ENCODE measurements at regions not wholly inside any gene's neighbourhood (a gene's known extent, or its start where the extent isn't known, plus 50 kb on each side); places are given as distances from the start of the nearest gene placed in this dataset.

GRCh38 chr18:26696308-26696707 lies 148.0 kb upstream of the KCTD1 start:
- no peak for DNase-seq (ENCODE audit: low read depth)
- no peak for TF ChIP-seq CTCF (conservative IDR thresholded peaks at IDR 0.05; ENCODE audit: low read depth, low read length)
- no peak overlapping the region for H3K4me3 ChIP-seq (ENCODE audit: low read depth, low read length)

DNA sequence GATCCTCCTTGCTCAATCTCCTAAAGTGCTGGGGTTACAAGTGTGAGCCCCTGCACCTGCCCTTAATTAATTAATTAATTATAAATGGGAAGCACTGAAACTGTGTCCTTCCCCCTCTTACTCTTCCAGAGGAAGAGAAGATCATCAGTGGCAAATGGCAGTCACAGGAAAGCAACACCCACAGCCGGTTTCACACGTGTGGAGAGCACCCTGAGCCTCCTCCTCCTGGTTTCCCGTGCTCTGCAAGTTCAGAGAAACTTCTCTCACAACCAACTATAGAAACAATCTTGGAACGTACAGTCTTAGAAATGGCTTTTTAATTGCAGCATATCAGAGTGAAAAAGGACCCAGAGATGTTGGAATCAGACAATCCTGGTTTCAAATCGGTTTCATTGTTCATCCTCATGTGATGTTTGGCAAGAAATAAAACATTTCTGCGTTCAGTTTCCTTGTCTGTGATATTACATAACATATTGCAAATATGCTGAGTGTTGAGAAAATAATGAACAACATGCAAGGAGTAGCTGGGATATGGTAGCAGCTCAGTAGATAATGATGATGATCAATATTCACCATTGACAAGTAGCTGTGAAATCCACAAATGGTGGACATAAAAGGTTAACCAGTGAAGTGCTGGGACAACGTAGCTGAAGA lies 141.0 kb upstream of the KCTD1 start:
- TF ChIP-seq CTCF (conservative IDR thresholded peaks at IDR 0.05; ENCODE audit: low read depth, low read length) = no peak
- H3K4me3 ChIP-seq (ENCODE audit: low read depth, low read length) = no peak overlapping the region
- DNase-seq (ENCODE audit: low read depth) = no peak

DNA sequence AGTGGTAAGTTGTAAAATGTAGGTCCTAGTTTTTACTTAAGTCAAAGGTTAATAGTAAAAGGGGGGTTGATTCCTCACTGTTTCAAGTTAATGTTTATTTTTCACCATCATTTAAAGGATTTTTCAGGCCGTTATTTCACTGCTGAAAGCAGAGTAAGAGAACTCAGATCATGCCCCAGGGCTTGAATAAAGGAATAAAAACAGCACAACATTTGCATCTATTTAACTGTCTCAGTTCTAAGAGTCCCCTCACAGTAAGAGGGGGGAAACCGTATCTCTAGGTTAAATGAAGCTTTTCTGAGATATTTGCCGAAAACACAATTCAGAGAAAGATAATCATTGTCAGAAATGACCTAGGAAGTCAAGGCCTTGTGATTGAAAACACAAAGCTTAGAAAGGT lies 138.2 kb upstream of the KCTD1 start:
- DNase-seq (ENCODE audit: low read depth) = no peak
- H3K4me3 ChIP-seq (ENCODE audit: low read depth, low read length) = no peak overlapping the region
- no peak for TF ChIP-seq CTCF (conservative IDR thresholded peaks at IDR 0.05; ENCODE audit: low read depth, low read length)

DNA sequence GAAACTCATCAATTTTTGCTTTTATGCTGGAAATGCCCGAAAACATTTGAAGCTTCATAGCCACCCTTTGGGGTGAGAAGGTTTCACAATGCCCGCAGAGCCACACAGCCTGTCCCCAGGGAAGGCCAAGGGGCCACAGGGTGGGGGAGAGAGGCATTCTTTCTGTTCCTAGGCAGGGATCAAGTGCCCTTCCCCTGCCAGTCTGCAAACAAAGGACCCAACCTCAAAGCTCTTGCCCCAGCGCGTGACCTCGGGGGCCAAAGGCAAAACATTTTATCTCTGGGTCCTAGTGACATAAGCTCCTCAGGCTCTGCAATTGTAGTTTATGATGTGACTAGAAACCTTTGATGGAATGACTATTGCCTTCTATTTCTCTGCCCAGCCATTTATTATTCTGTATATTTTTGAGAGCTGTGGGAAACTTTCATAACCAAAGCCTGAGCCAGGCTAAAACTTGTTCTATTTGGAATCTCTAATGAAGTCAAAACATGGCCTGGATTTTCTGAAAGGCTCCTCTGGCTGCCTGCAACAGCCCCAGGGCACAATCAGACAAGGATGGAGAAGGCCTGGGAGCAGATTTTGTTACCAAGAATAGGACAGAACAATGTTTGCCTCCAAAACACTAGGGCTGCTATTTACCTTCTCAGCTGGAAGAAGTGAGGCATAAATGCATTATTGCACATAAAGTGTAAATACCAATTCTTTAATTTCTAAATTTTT lies 137.2 kb upstream of the KCTD1 start:
- no peak overlapping the region for H3K4me3 ChIP-seq (ENCODE audit: low read depth, low read length)
- no peak for DNase-seq (ENCODE audit: low read depth)
- TF ChIP-seq CTCF (conservative IDR thresholded peaks at IDR 0.05; ENCODE audit: low read depth, low read length) = no peak

GRCh38 chr18:26677957-26678356 lies 129.6 kb upstream of the KCTD1 start:
- DNase-seq (ENCODE audit: low read depth) = no peak
- H3K4me3 ChIP-seq (ENCODE audit: low read depth, low read length) = no peak overlapping the region
- no peak for TF ChIP-seq CTCF (conservative IDR thresholded peaks at IDR 0.05; ENCODE audit: low read depth, low read length)

DNA sequence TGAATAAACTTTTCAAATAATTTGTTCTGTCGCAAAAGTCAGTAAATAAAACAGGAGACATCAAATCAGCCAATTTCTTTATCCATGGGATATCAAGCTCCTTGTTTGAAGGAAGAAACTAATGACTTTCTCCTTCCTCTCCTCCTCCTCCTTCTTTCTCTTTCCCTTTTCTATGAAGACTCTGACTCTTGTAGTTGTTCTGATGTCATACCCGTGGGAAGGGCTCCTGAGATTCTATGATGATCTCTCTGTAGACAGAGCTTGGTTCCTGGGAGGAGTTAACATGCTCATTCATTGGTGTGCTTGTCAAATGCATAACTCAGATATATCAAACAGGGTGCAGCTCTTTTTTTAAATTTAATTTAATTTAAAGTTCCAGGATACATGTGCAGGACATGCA lies 118.7 kb upstream of the KCTD1 start:
- H3K4me3 ChIP-seq (ENCODE audit: low read depth, low read length) = no peak overlapping the region
- no peak for TF ChIP-seq CTCF (conservative IDR thresholded peaks at IDR 0.05; ENCODE audit: low read depth, low read length)
- no peak for DNase-seq (ENCODE audit: low read depth)

GRCh38 chr18:26662996-26663395 lies 114.6 kb upstream of the KCTD1 start:
- TF ChIP-seq CTCF (conservative IDR thresholded peaks at IDR 0.05; ENCODE audit: low read depth, low read length) = no peak
- no peak overlapping the region for H3K4me3 ChIP-seq (ENCODE audit: low read depth, low read length)
- no peak for DNase-seq (ENCODE audit: low read depth)
